ENCODE measurements at regions not wholly inside any gene's neighbourhood (a gene's known extent, or its start where the extent isn't known, plus 50 kb on each side); places are given as distances from the start of the nearest gene placed in this dataset.

DNA sequence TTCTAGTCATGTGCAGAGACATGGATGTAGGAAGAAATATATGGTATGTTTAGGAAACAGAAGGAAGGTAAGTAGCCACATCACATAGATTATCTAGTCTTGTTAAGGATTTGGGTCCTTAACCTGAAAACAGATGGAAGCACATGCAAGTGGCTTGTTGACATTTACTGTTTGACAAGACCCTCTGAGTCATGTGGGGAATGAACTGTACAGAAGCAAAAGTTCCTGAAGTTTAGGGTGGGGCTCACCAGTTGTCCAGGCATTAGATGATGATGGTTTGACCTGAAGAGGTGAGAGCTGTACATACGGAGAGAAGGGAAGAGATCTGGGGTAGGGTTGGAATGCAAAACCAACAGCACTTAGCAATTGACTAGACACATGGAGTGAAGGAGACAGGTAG, 281.1 kb upstream of the GRIP1 start:
- Histone ChIP-seq H3K9me3 (no peaks in the 10 kb centered on the region), H3K27me3 (no peaks in the 10 kb centered on the region), H3K4me1 (no peaks in the 10 kb centered on the region), H3K4me3 (no peak overlapping the region), H3K36me3 (no peaks in the 10 kb centered on the region), H3K27ac (no peak overlapping the region)
- TF ChIP-seq, protein P1, sequence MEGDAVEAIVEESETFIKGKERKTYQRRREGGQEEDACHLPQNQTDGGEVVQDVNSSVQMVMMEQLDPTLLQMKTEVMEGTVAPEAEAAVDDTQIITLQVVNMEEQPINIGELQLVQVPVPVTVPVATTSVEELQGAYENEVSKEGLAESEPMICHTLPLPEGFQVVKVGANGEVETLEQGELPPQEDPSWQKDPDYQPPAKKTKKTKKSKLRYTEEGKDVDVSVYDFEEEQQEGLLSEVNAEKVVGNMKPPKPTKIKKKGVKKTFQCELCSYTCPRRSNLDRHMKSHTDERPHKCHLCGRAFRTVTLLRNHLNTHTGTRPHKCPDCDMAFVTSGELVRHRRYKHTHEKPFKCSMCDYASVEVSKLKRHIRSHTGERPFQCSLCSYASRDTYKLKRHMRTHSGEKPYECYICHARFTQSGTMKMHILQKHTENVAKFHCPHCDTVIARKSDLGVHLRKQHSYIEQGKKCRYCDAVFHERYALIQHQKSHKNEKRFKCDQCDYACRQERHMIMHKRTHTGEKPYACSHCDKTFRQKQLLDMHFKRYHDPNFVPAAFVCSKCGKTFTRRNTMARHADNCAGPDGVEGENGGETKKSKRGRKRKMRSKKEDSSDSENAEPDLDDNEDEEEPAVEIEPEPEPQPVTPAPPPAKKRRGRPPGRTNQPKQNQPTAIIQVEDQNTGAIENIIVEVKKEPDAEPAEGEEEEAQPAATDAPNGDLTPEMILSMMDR (IDR thresholded peaks at IDR 0.05), result no peak
- no peak for TF ChIP-seq POLR2A (IDR thresholded peaks at IDR 0.05)
- DNase-seq, result no peak

DNA sequence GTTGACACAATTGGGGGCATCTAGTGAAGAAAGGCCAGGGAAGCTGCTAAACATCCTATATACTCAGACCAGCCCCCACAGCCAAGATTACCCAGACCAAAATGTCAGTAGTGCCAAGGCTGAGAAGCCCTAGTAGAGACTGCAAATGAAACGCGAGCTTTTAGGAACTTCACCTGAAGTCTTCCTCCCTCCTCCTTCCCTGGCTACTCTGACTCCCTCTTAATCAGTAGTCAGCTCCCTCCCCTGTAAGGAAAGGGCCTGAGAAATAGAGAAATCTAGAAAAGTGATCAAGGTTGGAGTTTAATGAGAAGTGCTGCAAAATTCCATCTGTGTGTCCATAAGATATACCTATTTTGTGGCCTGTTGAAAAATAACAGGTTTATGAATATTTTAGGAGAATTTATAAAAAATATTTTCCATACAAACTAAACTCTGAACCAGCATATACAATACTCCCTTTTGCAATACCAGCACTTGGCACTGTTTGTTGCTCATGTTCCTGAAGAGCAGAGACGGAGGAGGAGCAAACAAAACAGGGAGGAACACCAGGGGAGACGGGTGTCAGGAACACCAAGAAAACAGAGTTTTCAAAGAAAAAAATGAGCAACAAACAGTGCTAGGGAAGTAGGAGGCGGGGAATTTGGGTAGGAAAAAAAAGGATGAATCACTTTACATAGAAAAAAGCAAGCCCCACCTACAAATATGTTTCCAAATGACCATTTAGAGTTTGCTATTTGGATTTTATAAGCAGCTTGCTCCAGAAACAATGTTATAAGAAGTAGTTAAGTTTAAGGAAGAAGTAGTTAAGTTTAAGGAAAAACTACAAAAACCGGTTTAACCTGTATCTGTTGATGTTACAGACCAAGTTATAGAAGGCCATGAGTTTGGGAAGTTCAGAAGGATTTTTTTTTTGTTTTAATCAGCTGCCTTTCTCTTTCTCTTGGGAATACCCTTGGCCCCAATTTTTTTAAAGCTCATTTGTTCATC, 282.1 kb upstream of the GRIP1 start:
- H3K36me3 ChIP-seq, result no peaks in the 10 kb centered on the region
- H3K4me3 ChIP-seq, result no peak overlapping the region
- no peaks in the 10 kb centered on the region for H3K27me3 ChIP-seq
- no peak overlapping the region for H3K27ac ChIP-seq
- no peak for DNase-seq
- no peak for TF ChIP-seq POLR2A (IDR thresholded peaks at IDR 0.05)
- TF ChIP-seq, protein P1 (IDR thresholded peaks at IDR 0.05), result no peak
- no peaks in the 10 kb centered on the region for H3K9me3 ChIP-seq
- H3K4me1 ChIP-seq, result no peaks in the 10 kb centered on the region

DNA sequence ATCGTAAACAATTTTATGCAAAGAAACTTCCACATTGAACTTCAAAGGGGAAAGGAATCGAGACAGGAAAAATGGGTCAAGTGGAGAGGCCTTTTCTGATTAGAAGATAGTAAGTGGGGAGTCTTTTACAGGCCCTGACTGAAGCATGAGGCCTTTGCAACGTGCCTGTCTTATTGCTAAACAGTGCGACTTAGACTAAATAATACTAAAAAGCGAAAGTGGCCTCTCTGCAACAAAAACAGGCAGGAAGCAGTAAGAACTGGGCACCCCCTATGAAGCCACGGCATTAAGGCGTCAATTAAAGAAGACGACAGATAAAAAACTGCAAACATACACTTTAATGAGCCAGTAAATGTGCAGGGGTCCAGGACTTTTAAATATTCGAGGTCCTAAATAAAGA, 283.4 kb upstream of the GRIP1 start:
- no peak for DNase-seq
- H3K9me3 ChIP-seq, result no peaks in the 10 kb centered on the region
- no peak overlapping the region for H3K27ac ChIP-seq
- H3K27me3 ChIP-seq, result no peaks in the 10 kb centered on the region
- H3K4me3 ChIP-seq, result no peak overlapping the region
- no peaks in the 10 kb centered on the region for H3K36me3 ChIP-seq
- no peaks in the 10 kb centered on the region for H3K4me1 ChIP-seq
- no peak for TF ChIP-seq POLR2A (IDR thresholded peaks at IDR 0.05)
- TF ChIP-seq, protein P1 (IDR thresholded peaks at IDR 0.05), result no peak

DNA sequence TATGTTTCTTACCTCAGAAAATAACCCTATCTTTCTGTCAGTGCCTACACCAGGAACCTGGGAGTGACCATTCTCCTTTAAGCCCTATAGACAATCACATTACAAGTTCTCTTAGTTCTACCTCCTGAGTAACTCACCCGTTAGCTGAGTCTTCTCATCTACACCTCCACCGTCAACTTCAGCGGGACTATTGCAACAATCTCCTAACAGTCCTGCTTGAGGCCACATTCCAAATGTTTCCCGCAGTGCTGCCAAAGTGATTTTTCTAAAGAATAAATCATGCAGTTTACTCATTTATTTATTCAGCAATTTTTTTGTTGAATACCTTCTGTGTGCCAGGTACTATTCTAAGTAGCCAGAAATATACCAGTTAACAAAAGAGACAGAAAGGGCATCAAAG, 285.0 kb upstream of the GRIP1 start:
- Histone ChIP-seq H3K27ac (no peak overlapping the region), H3K4me1 (no peaks in the 10 kb centered on the region), H3K27me3 (no peaks in the 10 kb centered on the region), H3K9me3 (no peaks in the 10 kb centered on the region), H3K36me3 (no peaks in the 10 kb centered on the region), H3K4me3 (no peak overlapping the region)
- no peak for TF ChIP-seq POLR2A (IDR thresholded peaks at IDR 0.05)
- TF ChIP-seq, protein P1 (IDR thresholded peaks at IDR 0.05), result no peak
- DNase-seq, result no peak

DNA sequence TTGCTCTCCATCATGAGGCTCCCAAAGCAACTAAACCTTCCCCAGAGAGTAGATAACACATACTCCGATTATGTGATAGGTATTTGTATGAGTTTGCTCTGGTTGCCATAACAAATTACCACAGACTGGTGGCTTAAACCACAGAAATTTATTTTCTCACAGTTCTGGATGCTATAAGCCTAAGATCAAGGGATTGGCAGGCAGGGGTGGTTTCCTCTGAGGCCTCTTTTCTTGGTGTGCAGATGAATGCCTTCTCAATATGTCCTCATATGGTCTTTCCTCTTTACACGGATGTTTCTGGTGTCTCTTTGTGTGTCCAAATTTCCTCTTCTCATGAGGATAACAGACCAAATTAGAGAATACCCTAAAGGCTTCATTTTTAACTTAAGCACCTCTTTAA, 285.8 kb upstream of the GRIP1 start:
- Histone ChIP-seq H3K4me1 (no peaks in the 10 kb centered on the region), H3K4me3 (no peak overlapping the region), H3K27me3 (no peaks in the 10 kb centered on the region), H3K9me3 (no peaks in the 10 kb centered on the region), H3K36me3 (no peaks in the 10 kb centered on the region), H3K27ac (no peak overlapping the region)
- DNase-seq, result peak in 1 of 3 donors; percentile 55
- TF ChIP-seq, protein P1 (IDR thresholded peaks at IDR 0.05), result no peak

All from Peyer's patch (tissue), 4 donors.